Stomach (tissue), 8 donors: ENCODE measurements at regions not wholly inside any gene's neighbourhood (a gene's known extent, or its start where the extent isn't known, plus 50 kb on each side); places are given as distances from the start of the nearest gene placed in this dataset.
"Not testable (repeated sequence)": the region's sequence is repeated elsewhere in the genome, so short reads cannot be mapped to it uniquely, and the experiment has no call there.

Experiments
- DNase-seq, 2 donors: peaks; one replicate each; pipeline versions ENCODE4 v3.0.0 to v3.0.0-alpha.2; 2013 to 2019
- H3K27ac ChIP-seq, 5 donors: fragments of 200-600 bp in 4 of 5; sonication (generic) in 4 of 5; one replicate each; pipeline ENCODE4 v1.5.1; 2013 to 2019; ENCODE audit warnings: mild to moderate bottlenecking in 1 of 5, moderate library complexity in 1 of 5
- H3K27me3 ChIP-seq, 3 donors: fragments of 200-600 bp; sonication (generic); one replicate each; pipeline ENCODE4 v1.5.1; 2017 to 2019; ENCODE audit warnings: mixed run types in 1 of 3
- H3K36me3 ChIP-seq, 4 donors: fragments of 200-600 bp; sonication (generic); 1 replicate in 3 of 4; 2 replicates in 1 of 4; pipeline ENCODE4 v1.5.1; 2016 to 2019
- H3K4me1 ChIP-seq, 4 donors: fragments of 200-600 bp; sonication (generic); one replicate each; pipeline ENCODE4 v1.5.1; 2016 to 2019
- H3K4me3 ChIP-seq, 4 donors: fragments of 200-600 bp; sonication (generic) in 3 of 4; one replicate each; pipeline ENCODE4 v1.5.1; 2016 to 2019; ENCODE audit warnings: mild to moderate bottlenecking in 1 of 4
- H3K9me3 ChIP-seq, 4 donors: fragments of 200-600 bp; sonication (generic); one replicate each; pipeline ENCODE4 v1.5.1; 2016 to 2019
- CTCF ChIP-seq, 7 experiments: fragments of 450-650 bp in 4 of 7; fragments of 200-600 bp in 3 of 7; sonication (generic) in 3 of 7; IDR thresholded peaks; one replicate each; pipeline ENCODE4 v1.5.1; 2016 to 2019; ENCODE audit warnings: antibody characterized with exemption in 7 of 7, control low read depth in 2 of 7, mild to moderate bottlenecking in 1 of 7
- EP300 ChIP-seq: sonication (generic); formaldehyde crosslinking; IDR thresholded peaks from one replicate; pipeline ENCODE4 v1.6.1; 2017; ENCODE audit warnings: antibody characterized with exemption
- POLR2A ChIP-seq, 4 donors: fragments of 450-650 bp; IDR thresholded peaks; one replicate each; pipeline ENCODE4 v1.6.1; 2016; ENCODE audit warnings: antibody characterized with exemption in 4 of 4, control low read depth in 2 of 4, mild to moderate bottlenecking in 1 of 4, moderate library complexity in 1 of 4
- POLR2AphosphoS5 ChIP-seq, 3 donors: sonication (generic); formaldehyde crosslinking; IDR thresholded peaks; one replicate each; pipeline ENCODE4 v1.6.1; 2016; ENCODE audit warnings: antibody characterized with exemption in 3 of 3
- WGBS, 5 donors: extraction: QIAGEN DNeasy Blood & Tissue Kit in 3 of 5; methylation state at CpG; one replicate each; pipeline versions ENCODE4 v1.1.5 to v1.1.7; 2013 to 2018; 5-methylcytosine and 5-hydroxymethylcytosine counted together
- intact Hi-C: fragments of 100-400 bp; cut with DNase I; formaldehyde crosslinking; loops from one replicate; pipeline ENCODE4 v1.15.1; 2023; ENCODE audit warnings: low total_unique reads
- donor health status: healthy with polysubstance abuse.
- donor health status: Bipolar disorder and iron deficiency.
- donor health status: healthy.

DNA sequence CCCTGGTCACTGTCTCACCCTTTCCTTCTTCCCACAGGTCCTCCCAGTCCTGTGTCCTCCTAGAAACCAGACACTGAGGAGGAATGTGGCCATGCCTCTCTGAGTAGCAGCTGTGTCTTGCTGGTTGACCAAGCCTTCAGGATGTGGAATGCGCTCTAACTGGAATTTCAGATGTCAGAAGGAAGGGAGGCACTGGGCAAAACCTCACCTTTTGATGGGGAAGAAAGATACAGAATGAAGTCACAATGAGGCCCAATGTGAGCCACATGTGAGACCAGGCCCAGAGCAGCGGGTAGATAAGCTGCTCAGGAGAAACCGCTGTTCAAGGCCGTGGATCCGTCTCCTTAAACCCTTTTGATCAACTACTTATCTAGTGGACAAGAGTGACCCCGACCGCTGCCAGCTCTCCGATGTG is 54.8 kb upstream of the ECHDC3 start:
- Histone ChIP-seq H3K9me3 (no peaks in the 10 kb centered on the region), H3K36me3 (no peaks in the 10 kb centered on the region), H3K27me3 (no peaks in the 10 kb centered on the region), H3K4me1 (peaks cover 7 to 54% (median 16%) of the 10 kb centered on the region in 4 donors), H3K27ac (no peak overlapping the region), H3K4me3 (no peak overlapping the region)
- peak in 1 of 2 donors; percentile 74 for DNase-seq
- WGBS, 5 donors = 60 to 85% (median 67%) methylated on average over 8 of the region's 8 CpGs
- intact Hi-C loops = no loop called here
- TF ChIP-seq POLR2AphosphoS5 (IDR thresholded peaks at IDR 0.05) = no peak
- TF ChIP-seq EP300 = no peak
- TF ChIP-seq POLR2A (IDR thresholded peaks at IDR 0.05) = no peak
- no peak for TF ChIP-seq CTCF (IDR thresholded peaks at IDR 0.05)

GRCh38 chr10:11685787-11686218 is 56.4 kb upstream of the ECHDC3 start:
- no peaks in the 10 kb centered on the region for H3K36me3 ChIP-seq
- TF ChIP-seq CTCF (IDR thresholded peaks at IDR 0.05) = no peak
- peak in 1 of 3 donors; percentile 49 for TF ChIP-seq POLR2AphosphoS5 (IDR thresholded peaks at IDR 0.05)
- H3K9me3 ChIP-seq = no peaks in the 10 kb centered on the region
- peak; percentile 86 to 89 for DNase-seq
- H3K27ac ChIP-seq = peak overlapping the region in 4 of 5 donors; percentile 57 to 90 (median 72)
- H3K4me3 ChIP-seq = no peak overlapping the region
- intact Hi-C loops = no loop called here
- WGBS, 5 donors = 6 to 23% (median 10%) methylated on average over 7 of the region's 7 CpGs
- H3K27me3 ChIP-seq = no peaks in the 10 kb centered on the region
- peaks cover 7 to 54% (median 16%) of the 10 kb centered on the region in 4 donors for H3K4me1 ChIP-seq

- intact Hi-C loops = no loop called here
- TF ChIP-seq CTCF (IDR thresholded peaks at IDR 0.05) (no peak), POLR2AphosphoS5 (IDR thresholded peaks at IDR 0.05) (peak in 2 of 3 donors; percentile 53 to 80), EP300 (no peak)
- 10 to 29% (median 17%) methylated on average over 24 to 26 of the region's 26 CpGs for WGBS, 5 donors
- Histone ChIP-seq H3K27me3 (peaks cover 0 to 3% (median 0%) of the 10 kb centered on the region in 3 donors), H3K9me3 (no peaks in the 10 kb centered on the region), H3K4me3 (peak overlapping the region; percentile 2 to 26 (median 18)), H3K27ac (peak overlapping the region; percentile 57 to 90 (median 65)), H3K4me1 (peaks cover 7 to 48% (median 16%) of the 10 kb centered on the region in 4 donors), H3K36me3 (no peaks in the 10 kb centered on the region)
- peak; percentile 79 to 86 for DNase-seq
These were observed 57.2 kb upstream of the ECHDC3 start for GRCh38 chr10:11684717-11685645.

DNA sequence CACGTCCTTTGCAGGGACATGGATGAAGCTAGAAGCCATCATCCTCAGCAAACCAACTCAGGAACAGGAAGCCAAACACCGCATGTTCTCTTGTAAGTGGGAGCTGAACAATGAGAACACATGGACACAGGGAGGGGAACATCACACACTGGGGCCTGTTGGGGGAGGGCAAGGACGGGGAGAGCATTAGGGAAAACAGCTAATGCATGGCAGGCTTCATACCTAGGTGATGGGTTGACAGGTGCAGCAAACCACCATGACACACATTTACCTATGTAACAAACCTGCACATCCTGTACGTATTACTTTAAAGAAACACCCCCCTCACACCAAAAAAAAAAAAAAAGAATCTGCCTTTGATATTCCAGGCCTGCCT is 57.9 kb upstream of the ECHDC3 start:
- Histone ChIP-seq H3K27ac (peak overlapping the region; percentile 34 to 90 (median 58)), H3K4me1 (peaks cover 7 to 43% (median 16%) of the 10 kb centered on the region in 4 donors), H3K4me3 (peak overlapping the region in 3 of 4 donors; percentile 2 to 25 (median 11))
- DNase-seq, intact Hi-C loops, H3K36me3 ChIP-seq, H3K27me3 ChIP-seq, H3K9me3 ChIP-seq: not testable (repeated sequence)
- WGBS, 5 donors = 60 to 82% (median 74%) methylated on average over 4 of the region's 4 CpGs
